NCI-H146 treated with DMSO at 0.1 percent for 48 hours (cell line): ENCODE measurements at regions not wholly inside any gene's neighbourhood (a gene's known extent, or its start where the extent isn't known, plus 50 kb on each side); places are given as distances from the start of the nearest gene placed in this dataset.

Source experiments
- DNase-seq: peaks from one replicate; lab custom pipeline; 2025; ENCODE audit not compliant: unreplicated experiment; lab: John Stamatoyannopoulos, UW

DNA sequence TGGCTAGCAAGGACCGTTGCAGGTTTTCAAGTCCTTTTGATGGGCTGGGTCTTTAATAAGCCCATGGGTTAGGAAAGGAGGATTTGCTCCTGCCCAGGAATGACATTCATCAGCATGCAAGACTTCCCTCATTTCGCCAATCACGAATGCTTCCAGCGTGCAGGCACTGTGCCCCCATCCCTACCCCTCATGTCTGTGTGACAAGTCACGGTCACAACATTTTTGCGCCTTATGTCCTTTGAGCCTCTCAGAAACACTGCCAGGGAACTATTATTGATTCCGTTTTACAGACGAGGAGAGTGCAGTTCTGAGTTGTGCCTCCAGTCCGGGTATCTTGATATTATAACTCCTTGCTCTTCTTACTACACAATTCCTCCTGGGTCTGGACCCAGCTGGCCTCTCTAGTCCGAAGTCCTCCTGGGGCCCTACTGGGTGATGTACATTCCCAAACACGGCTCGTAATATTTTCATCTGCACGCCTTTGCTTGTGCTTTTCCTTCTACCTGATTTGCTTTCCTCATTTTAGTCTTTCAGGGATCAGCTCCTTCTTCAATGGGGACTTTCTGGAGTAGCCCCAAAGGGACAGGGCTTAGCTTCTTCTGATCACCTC is 101.8 kb upstream of the MYCN start:
- DNase-seq = no peak

DNA sequence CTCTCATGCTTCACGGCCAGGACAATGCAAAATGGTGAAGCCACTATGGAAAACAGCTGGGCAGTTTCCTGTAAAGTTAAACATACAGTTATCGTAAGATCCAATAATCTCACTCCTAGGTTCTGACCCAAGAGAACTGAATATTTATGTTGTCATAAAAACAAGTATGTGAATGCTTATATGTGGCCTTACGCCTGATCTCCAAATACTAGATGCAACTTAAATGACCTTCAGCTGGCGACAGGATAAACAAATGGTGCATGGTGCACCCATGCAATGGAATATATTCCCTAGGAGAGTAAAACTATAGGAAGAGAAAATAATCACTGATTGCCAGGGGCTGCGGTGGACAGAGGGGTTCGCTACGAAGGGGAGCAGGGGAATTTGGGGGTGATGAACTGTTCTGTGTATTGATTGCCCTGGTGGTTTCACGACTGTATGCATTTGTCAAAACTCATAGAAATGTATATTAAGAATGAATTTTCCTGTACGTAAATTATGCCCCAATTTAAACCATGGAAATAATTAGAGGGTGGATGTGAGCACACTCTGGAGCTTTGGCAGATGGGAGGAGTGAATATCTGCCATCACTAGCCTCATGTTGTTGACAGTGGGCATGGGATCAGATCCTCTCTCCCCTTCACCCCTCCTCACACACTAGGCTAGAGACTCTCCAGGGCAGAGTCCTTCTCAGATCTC is 100.8 kb upstream of the MYCN start:
- no peak for DNase-seq

DNA sequence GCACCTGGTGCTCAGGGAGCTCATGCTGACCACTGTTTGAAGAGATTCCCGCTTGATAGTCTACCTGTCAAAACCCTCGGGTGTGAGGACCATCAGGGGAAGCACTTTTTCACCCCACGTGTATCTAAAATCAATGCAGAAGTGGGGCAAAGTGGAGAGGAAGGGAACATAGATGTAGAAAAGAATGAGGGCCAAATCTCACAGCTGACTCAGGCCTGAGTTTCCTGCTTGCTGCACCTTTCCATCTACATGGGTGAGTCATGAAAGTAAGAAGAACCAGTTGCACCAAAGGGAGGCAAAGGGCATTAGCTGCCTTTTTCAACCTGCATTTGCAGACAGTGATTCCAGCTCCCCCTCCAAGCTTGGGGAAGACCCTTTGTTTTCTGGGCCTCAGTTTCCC is 100.2 kb upstream of the MYCN start:
- DNase-seq = no peak

DNA sequence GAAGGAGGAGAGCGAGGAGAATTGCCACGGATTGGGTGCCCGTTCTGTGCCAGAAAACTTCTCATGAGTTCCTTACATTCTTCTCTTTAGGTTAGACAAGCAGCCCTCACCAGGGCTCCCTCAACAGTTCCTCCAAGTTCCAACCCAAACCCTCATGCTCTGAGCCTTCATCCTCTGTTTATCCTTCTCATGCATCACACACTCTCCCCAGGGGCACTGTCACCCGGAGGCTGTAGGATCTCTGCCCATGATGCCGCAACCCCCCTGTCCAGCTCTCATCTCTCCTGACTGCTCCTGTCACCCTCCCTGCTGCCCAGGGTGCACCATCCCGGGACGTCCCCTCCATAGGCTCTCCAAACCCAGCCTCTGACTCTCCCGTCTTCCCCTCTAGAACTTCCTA is 99.4 kb upstream of the MYCN start:
- no peak for DNase-seq

DNA sequence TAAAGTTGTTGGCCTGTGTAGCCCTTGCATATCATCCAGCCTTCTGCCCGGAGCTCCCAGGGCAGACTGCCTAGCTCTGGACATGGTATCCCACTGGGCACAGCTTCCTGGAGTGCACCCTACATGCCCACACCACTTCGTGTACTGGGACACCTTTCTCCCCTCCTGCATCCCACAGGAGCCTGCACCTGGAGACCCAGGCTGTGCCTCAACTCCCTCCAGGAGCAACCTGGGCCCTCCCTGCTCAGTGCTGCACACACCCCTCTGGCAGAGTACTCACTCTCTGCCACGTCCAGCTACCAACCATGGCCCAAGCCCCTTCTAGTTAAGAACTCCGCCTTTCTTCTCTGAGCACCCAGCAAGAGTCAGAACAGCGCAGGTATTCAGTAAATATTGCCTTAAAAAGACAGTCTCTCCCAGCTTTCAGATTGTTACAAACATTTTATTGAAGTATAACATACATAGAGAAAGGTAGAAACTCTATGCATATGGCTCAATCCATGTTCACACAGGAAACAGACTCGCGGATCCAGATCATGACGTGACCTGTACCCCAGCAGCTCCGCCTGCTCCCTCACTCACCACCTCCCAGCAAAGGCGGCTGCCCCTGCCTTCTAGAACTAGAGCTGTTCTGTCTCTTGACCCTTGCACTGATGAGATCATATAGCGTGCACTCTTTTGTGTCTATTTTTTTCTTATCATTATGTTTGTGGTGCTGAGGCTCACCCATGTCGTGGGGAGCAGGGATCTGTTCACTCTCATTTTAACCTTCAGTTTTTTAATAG is 98.4 kb upstream of the MYCN start:
- DNase-seq = no peak

DNA sequence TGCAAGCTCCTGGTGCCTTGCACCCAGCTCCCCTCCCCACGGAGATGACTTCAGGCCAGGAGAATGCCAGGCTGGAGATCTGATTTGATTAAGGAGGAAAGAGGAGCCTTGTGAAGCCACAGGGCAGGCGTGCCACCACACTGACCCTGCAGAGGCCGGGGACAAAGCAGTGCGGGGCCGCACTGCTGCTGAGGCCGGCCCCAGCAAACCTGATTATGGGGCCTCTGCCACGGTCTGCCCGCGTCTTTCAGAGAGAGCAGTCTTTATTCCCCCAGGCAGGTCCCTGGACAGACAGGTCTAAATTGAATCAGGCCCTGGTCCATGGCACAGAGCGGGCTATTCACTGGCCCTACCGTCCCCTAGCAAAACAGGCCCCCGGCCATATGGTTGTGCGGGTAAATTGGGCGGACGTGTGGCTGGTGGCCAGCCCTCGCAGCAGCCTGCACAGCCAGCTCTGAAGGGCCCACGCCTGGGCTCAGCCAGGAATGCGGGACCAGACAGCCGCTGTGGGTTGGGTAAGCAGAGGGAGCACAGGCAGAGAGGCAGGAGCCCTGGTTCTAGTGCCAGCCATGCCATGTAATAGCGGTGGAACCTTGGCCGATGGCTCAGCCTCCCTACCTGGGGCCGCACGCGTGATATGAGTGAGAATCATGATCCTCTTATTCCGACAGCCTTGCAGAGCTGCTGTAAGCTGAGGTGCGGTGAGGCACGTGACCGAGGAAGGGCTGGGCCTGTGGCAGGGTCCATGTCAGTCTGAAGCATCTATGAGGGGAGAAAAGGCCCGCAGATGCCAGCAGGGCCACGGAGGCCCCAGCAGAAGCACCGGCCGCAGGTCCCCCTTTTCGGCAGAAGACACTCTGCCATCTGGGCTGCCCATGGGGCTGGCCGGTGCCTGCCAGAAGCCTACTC is 97.3 kb upstream of the MYCN start:
- DNase-seq = no peak

DNA sequence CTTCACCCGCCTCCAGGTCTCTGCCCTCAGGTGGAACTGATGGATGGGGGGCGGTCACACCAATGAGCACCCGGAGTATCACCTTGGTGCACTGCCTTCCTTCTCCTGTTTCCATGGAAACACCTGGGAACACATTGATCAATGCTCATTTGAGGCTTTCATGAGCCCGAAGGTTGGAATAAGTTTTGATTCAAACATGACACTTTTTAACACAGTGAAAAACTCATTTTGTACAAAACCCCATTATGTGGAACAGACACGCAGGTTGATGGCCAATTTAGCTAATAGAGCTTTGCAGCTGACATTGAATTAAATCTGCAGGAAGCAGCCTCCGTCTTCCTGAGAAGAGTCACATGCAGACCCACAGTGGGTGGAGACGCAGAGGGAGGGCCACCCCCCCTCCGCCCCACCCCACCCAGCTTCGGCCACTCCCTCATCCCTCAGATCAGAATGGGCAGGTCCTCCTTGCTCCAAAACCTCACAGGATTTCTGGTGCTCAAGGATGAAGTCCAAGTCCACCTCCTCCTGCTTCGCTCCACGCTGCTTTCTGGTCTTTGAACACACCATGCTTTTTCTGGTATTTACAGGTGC is 96.0 kb upstream of the MYCN start:
- DNase-seq = no peak

DNA sequence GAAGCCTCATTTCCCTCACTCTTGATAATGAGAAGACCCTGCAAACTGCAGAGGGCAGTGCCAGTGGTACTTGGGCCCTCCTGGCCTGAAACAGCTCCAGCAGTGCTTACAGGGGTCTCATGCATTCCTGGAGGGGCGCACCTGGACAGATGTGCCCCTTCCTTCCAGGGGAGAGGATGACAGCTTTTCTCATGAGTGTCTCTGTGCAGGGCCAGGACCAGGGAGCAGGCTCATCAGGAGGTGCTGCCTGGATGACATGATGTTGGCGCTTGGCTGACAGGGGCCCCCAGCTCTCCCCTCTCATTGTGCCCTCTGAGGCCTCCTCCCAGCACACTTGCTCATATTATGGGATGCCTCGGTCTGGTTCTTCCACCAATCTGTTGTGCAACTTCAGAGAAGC is 95.1 kb upstream of the MYCN start:
- no peak for DNase-seq

DNA sequence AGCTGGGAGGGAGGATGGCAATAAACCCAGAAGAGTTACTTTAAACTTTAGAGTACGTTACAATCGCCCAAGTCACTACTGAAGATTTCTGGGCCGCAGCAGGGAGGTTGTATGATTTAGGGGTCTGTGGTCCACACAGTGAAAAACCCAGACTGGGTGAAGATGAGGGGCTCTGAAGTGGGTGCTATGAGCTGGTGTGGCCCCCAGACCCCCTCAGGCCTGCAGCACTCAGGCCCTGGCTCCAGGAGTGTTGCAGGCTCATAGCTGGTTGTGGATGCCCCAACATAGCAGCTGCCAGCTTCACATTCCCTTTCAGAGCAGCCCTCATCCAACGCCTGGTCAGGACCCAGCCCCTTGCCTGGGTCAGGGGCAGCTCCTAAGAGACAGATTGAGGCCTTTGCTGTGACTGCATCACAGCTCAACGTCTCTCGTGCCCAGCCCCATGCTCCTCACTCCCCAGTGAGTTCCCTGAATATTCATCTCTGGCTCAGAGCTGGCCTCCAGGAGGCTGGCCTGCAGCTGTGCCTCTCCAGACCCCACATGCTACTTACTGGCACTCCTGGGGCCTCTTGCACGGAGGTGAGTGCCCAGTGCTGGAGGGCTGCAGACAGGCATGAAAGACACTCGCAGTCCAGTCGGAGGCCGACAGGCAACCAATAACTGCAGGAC is 94.5 kb upstream of the MYCN start:
- no peak for DNase-seq

DNA sequence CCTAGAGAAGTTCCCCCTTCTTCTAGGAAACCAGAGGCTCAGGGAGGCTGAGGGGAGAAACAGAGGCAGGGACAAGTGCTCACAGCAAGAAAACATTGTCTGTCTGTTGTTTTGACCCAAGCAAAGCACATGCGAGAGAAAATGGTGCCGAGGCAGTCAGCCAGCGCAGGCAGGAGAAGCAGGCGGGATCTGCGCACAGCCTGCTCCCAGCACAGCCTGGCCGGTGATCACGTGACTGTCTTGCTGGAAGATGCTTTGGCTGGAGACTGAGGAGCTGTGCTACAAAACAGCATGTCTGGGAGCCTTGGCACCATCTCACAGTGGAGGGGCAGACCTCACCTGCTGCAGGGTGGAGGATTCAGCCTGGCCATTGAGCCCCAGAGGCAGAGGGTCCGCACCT is 93.7 kb upstream of the MYCN start:
- no peak for DNase-seq

DNA sequence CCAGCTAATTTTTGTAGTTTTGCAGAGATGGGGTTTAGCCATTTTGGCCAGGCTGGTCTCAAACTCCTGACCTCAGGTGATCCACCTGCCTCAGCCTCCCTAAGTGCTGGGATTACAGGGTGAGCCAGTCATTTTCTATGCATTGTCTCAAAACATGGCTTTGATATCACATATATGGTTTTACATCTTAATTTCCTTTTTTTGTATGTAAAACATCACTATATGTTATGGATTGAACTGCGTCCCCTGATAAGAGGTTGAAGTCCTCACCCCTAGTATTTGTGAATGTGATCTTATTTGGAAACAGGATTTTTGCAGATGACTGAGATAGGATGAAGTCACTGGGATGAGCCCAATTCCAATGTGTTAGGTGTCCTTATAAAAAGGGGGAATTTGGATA is 89.8 kb upstream of the MYCN start:
- DNase-seq = no peak

DNA sequence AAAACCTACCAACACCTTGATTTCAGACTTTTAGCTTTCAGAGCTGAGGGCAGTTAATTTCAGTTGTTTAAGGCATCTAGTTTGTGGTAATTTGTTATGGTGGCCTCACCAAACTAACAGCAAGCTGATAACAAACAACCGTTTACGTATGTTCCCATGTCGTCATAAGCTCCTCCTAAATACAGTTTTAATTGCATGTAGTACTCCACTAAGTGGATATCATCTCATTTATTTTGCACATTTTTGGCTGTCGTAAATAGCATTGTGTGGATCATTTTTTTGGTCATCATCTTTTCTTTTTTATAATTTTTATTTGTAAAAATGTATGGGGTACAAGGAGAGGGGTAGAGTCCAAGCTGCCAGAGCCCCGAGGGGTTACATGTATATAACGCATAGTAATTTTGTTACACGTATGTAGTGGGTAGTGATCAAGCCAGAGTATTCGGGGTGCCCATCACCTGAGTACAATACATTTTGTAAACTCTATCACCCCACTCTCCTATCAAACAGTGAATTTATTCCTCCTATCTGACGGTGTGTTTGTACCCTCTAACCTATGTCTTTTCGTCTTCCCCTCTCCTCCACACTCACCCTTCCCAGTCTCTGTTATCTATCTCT is 89.2 kb upstream of the MYCN start:
- DNase-seq = no peak

DNA sequence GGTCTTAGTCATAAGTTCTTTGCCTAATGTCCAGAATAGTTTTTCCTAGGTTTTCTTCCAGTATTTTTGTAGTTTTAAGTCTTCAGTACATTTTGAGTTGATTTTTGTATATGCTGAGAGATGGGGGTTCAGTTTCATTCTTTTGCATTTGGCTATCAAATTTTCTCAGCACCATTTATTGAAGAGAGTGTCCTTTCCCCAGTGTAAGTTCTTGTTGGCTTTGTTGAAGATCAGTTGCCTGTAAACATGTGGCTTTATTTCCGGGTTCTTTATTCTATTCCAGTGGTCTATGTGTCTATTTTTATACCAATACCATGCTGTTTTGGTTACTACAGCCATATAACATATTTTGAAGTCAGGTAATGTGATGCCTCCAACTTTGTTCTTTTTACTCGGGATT is 87.5 kb upstream of the MYCN start:
- no peak for DNase-seq

DNA sequence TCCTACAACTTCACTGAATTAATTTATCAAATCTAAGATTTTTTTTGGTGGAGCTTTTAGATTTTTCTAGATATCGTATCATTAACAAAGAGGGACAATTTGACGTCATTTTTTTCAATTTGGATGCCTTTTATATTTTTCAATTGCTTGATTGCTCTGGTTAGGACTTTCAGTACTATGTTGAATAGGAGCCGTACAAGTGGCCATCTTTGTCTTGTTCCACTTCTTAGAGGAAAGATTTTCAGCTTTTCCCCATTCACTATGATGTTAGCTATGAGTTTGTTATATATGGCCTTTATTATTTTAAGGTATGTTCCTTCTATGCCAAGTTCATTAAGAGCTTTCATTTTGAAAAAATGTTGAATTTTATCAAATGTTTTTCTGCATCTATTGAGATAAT is 86.4 kb upstream of the MYCN start:
- no peak for DNase-seq

DNA sequence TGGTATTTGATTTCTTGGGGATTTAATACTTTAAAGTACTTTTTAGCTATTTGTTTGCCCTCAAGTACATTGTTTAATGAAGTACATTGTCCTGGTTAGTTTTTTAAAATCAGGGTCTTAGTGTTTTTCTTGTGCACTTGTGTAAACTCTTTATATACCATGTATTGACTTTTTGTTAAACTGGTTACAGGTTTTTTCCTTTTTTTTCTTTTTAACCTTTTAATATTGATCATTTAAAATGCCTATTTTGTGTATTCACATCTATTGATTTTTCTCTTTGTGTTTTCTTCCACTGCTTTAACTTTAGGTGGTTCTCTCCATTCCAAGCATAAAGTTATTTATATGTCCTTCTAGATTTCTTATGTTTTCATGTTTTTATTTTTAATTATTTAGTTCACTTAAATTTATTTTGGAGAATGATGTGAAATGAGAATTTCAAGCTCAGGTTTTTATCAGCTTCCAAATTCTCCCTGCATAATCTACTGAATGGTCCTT is 84.5 kb upstream of the MYCN start:
- DNase-seq = no peak

DNA sequence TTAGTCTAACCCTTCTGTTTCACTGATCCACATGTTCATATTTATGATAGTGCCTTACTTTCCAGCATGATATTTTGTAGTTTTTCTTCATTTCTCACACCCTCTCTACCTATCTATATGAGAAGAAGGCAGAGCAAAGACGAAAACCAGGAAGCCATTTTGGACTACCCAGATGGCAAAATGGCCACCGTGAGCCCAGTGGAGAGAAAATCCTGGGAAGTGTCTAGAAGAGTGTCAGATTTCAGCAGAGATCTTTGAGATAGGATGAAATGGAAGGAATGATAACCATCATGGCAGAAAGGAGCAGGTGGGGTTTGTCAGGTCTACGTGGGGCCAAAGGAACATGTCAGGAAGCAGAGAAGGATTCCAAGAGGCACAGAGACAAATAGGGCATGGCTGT is 84.0 kb upstream of the MYCN start:
- no peak for DNase-seq

DNA sequence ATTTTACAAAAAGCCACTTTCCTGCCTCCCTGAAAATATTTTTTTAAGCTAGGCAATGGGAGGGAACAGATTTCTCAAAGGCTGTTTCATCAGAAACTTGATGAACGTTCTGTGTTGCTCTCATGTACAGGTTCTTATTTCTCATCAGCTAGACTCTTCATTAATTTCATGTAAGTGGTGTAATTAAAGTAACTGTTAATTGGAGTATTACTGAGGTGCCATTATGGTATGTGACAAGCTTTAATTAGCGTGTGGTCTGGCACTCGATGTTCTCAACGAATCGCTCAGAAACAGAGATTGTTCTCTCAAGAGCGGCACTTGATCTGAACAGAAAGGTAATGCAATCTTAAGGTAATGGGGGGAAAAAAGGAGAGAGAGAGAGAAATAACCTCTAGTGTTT is 81.9 kb upstream of the MYCN start:
- no peak for DNase-seq

DNA sequence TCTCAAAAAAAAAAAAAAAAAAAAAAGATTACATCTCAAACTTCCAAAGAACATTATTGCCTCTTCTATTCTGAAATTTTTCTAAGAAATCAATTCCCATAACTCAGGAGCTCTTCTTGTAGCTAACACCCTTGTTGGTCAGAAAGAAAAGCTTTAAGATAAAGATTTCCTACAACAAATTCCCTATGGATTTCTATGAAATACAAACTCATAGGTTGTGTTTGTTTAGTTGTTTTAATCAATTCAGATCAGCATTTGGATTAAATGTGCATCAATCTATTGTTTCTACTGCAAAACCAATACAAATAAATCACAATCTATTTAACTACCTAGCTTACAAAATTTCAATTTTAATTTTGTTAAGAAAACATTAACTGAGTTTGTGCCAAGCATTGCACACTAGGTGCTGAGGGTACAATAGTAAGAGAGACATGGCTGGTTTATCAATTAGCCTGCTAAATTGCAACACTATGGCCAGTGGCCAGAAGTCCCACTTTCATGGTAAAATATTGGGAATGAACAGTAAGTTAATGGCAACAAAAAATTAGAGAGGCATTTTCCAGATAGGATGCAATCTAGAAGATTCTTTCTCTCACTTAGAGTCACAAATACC is 80.2 kb upstream of the MYCN start:
- DNase-seq = no peak

DNA sequence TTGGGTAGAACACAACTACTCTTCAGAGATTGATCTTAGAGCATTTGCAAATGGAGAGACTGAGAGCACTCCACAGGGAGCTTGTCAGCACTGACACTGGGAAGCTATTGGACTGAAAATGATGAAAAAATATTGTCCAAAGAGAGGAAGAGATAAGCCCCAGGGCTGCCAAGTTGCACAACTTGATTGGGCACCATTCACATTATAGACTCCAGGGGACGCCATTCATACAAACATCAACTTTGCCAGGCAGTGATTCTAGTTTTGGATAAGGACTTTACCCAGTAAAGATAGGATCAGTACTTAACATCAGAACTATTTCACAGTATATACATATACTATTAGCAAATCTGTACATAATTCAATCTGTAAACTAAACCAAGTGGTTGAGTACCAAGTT is 79.6 kb upstream of the MYCN start:
- no peak for DNase-seq
